ENCODE measurements at regions not wholly inside any gene's neighbourhood (a gene's known extent, or its start where the extent isn't known, plus 50 kb on each side); places are given as distances from the start of the nearest gene placed in this dataset.

GRCh38 chr18:68275616-68276015, 439.3 kb downstream of the TMX3 start:
- TF ChIP-seq CTCF (IDR thresholded peaks at IDR 0.05) (no peak), POLR2A (IDR thresholded peaks at IDR 0.05) (no peak)

Data from Peyer's patch (tissue), 4 donors.